GM21390 (cell line): ENCODE measurements at regions not wholly inside any gene's neighbourhood (a gene's known extent, or its start where the extent isn't known, plus 50 kb on each side); places are given as distances from the start of the nearest gene placed in this dataset.

ENCODE experiments used
- ATAC-seq: cut with Tn5 transposase; IDR thresholded peaks from one replicate; pipeline ENCODE4 v1.9.1; 2021; ENCODE audit not compliant: unreplicated experiment

- no peak for ATAC-seq
Observed at GRCh38 chr2:21281384-21281783, 157.6 kb downstream of the TDRD15 start.

GRCh38 chr2:21281791-21282514 is 158.2 kb downstream of the TDRD15 start:
- ATAC-seq: no peak

- no peak for ATAC-seq
Observed at GRCh38 chr2:21282515-21282898, 158.7 kb downstream of the TDRD15 start.

GRCh38 chr2:21288299-21288698 is 164.5 kb downstream of the TDRD15 start:
- no peak for ATAC-seq

- no peak for ATAC-seq
Observed at GRCh38 chr2:21288739-21289520, 165.2 kb downstream of the TDRD15 start.

- no peak for ATAC-seq
Observed at GRCh38 chr2:21289551-21289950, 165.8 kb downstream of the TDRD15 start.

GRCh38 chr2:21289989-21290388 is 166.2 kb downstream of the TDRD15 start:
- no peak for ATAC-seq

- no peak for ATAC-seq
Observed at GRCh38 chr2:21291426-21291825, 167.7 kb downstream of the TDRD15 start.

GRCh38 chr2:21294446-21294845 is 170.7 kb downstream of the TDRD15 start:
- ATAC-seq: no peak

- ATAC-seq: no peak
Observed at GRCh38 chr2:21299411-21299810, 175.6 kb downstream of the TDRD15 start.

- no peak for ATAC-seq
Observed at GRCh38 chr2:21301871-21302455, 178.2 kb downstream of the TDRD15 start.

GRCh38 chr2:21303876-21304275 is 180.1 kb downstream of the TDRD15 start:
- ATAC-seq: no peak

GRCh38 chr2:21305581-21305980 is 181.8 kb downstream of the TDRD15 start:
- ATAC-seq: no peak

GRCh38 chr2:21306235-21306634 is 182.5 kb downstream of the TDRD15 start:
- no peak for ATAC-seq

GRCh38 chr2:21307037-21307436 is 183.3 kb downstream of the TDRD15 start:
- ATAC-seq: no peak

GRCh38 chr2:21310493-21310892 is 186.7 kb downstream of the TDRD15 start:
- no peak for ATAC-seq

GRCh38 chr2:21314322-21314835 is 190.6 kb downstream of the TDRD15 start:
- ATAC-seq: no peak

- peak; percentile 88 for ATAC-seq
Observed at GRCh38 chr2:21317131-21317530, 193.4 kb downstream of the TDRD15 start.

- ATAC-seq: no peak
Observed at GRCh38 chr2:21318263-21318662, 194.5 kb downstream of the TDRD15 start.

GRCh38 chr2:21326152-21326551 is 202.4 kb downstream of the TDRD15 start:
- ATAC-seq: no peak

GRCh38 chr2:21328177-21328576 is 204.4 kb downstream of the TDRD15 start:
- no peak for ATAC-seq
